SK-N-SH treated with all-trans-retinoic acid at 6 μM for 48 hours (cell line): ENCODE measurements at regions not wholly inside any gene's neighbourhood (a gene's known extent, or its start where the extent isn't known, plus 50 kb on each side); places are given as distances from the start of the nearest gene placed in this dataset.

ENCODE experiments used
- ARNTL ChIP-seq: fragments of 450-650 bp; formaldehyde crosslinking; IDR thresholded peaks from 2 replicates; pipeline ENCODE4 v1.5.0; 2020; ENCODE audit warnings: low read depth, mild to moderate bottlenecking, moderate library complexity, borderline replicate concordance
- ESRRG ChIP-seq: fragments of 250-450 bp; sonication (Bioruptor Pico); IDR thresholded peaks from 2 replicates; pipeline ENCODE4 v1.6.1; 2021; ENCODE audit warnings: mild to moderate bottlenecking
- GLIS3 ChIP-seq: fragments of 250-450 bp; sonication (Bioruptor Pico); IDR thresholded peaks from 2 replicates; pipeline ENCODE4 v1.5.0; 2020; ENCODE audit warnings: mild to moderate bottlenecking, moderate library complexity
- OSR1 ChIP-seq: fragments of 250-450 bp; sonication (Bioruptor Pico); IDR thresholded peaks from 2 replicates; pipeline ENCODE4 v1.8.0; 2022; ENCODE audit warnings: moderate library complexity, mild to moderate bottlenecking, inconsistent platforms
- PATZ1 ChIP-seq: fragments of 250-450 bp; sonication (Bioruptor Pico); IDR thresholded peaks from 2 replicates; pipeline ENCODE4 v1.8.0; 2020; ENCODE audit warnings: mild to moderate bottlenecking, moderate library complexity, borderline replicate concordance
- RARB ChIP-seq: fragments of 250-450 bp; sonication (Bioruptor Pico); IDR thresholded peaks from 2 replicates; pipeline ENCODE4 v1.8.0; 2021; ENCODE audit warnings: mild to moderate bottlenecking, moderate library complexity
- ZC3H10 ChIP-seq: fragments of 250-450 bp; sonication (Bioruptor Pico); IDR thresholded peaks from 2 replicates; pipeline ENCODE4 v1.5.1; 2021; ENCODE audit warnings: mild to moderate bottlenecking, moderate library complexity
- ZFP3 ChIP-seq: fragments of 250-450 bp; sonication (Bioruptor Pico); IDR thresholded peaks from 2 replicates; pipeline ENCODE4 v1.5.0; 2020; ENCODE audit warnings: mild to moderate bottlenecking, moderate library complexity
- ZFP30 ChIP-seq: fragments of 450-650 bp; formaldehyde crosslinking; IDR thresholded peaks from 2 replicates; pipeline ENCODE4 v1.5.0; 2022; ENCODE audit warnings: mild to moderate bottlenecking, moderate library complexity
- ZNF565 ChIP-seq: fragments of 450-650 bp; formaldehyde crosslinking; conservative IDR thresholded peaks from 2 replicates; pipeline ENCODE4 v1.5.0; 2020; ENCODE audit warnings: low read depth, mild to moderate bottlenecking, moderate library complexity
- ZNF8 ChIP-seq: fragments of 450-650 bp; formaldehyde crosslinking; IDR thresholded peaks from 2 replicates; pipeline ENCODE4 v1.5.0; 2020; ENCODE audit warnings: mild to moderate bottlenecking, moderate library complexity

GRCh38 chr3:41018855-41019254 lies 180.4 kb upstream of the CTNNB1 start:
- no peak for TF ChIP-seq ESRRG (CRISPR knock-in tag)
- no peak for TF ChIP-seq PATZ1
- no peak for TF ChIP-seq ZC3H10 (CRISPR knock-in tag)
- TF ChIP-seq ZFP30 = no peak
- no peak for TF ChIP-seq ZFP3 (CRISPR knock-in tag)
- no peak for TF ChIP-seq OSR1 (CRISPR knock-in tag)
- no peak for TF ChIP-seq GLIS3 (CRISPR knock-in tag)
- no peak for TF ChIP-seq ZNF565 (CRISPR knock-in tag)
- TF ChIP-seq RARB = no peak
- no peak for TF ChIP-seq ZNF8 (CRISPR knock-in tag)
- TF ChIP-seq ARNTL = no peak
